Endothelial cell of umbilical vein (primary cell): ENCODE measurements at regions not wholly inside any gene's neighbourhood (a gene's known extent, or its start where the extent isn't known, plus 50 kb on each side); places are given as distances from the start of the nearest gene placed in this dataset.

Source experiments
- BruUV-seq: library from RNA; stranded (reverse); fragments of 400-500 nt; replicated peaks from 2 replicates; lab custom pipeline; 2021; lab: Mats Ljungman, UMichigan
- CTCF ChIA-PET: fragments of 300-600, 350-600 bp; sonication (Branson Sonifier 250); formaldehyde crosslinking; loops from one replicate; lab custom pipeline; 2021; ENCODE audit warnings: antibody characterized with exemption, inconsistent platforms; lab: Charles Lee
- POLR2A ChIA-PET: fragments of 300-600, 350-600 bp; sonication (Branson Sonifier 250); formaldehyde crosslinking; loops from one replicate; lab custom pipeline; 2021; ENCODE audit warnings: antibody characterized with exemption, inconsistent platforms; lab: Charles Lee
- DNase-seq: peaks from one replicate; pipeline ENCODE4 v3.0.0-alpha.2; 2011; ENCODE audit warnings: low read depth, low spot score
- FAIRE-seq: peaks from 2 replicates; lab custom pipeline; 2011; peaks lifted over from hg19 to GRCh38; lab: Jason Lieb, UNC
- H2AFZ ChIP-seq: 2 replicates; pipeline ENCODE4 v1.6.0; 2012; ENCODE audit warnings: low read depth, low read length, control low read depth, inconsistent platforms
- H3K27ac ChIP-seq: 2 replicates; pipeline ENCODE4 v1.5.1; 2011; ENCODE audit warnings: low read depth, mild to moderate bottlenecking, control low read depth, low read length, moderate library complexity; ENCODE audit not compliant: insufficient read depth
- H3K27me3 ChIP-seq, 2 experiments: 2 replicates each; pipeline versions ENCODE4 v1.6.0 to v1.6.1; 2011; ENCODE audit warnings: low read length in 2 of 2, mixed read lengths in 1 of 2; ENCODE audit not compliant: control insufficient read depth in 2 of 2, insufficient read depth in 2 of 2
- H3K36me3 ChIP-seq, 2 experiments: 2 replicates in 1 of 2; 3 replicates in 1 of 2; pipeline ENCODE4 v1.5.1; 2011; ENCODE audit warnings: low read length in 2 of 2, mild to moderate bottlenecking in 1 of 2, moderate library complexity in 1 of 2; ENCODE audit not compliant: control insufficient read depth in 2 of 2, insufficient read depth in 2 of 2; ENCODE audit errors: extremely low read depth in 1 of 2
- H3K4me1 ChIP-seq: 3 replicates; pipeline ENCODE4 v1.5.1; 2011; ENCODE audit warnings: mild to moderate bottlenecking, low read length; ENCODE audit not compliant: control insufficient read depth, insufficient read depth; ENCODE audit errors: extremely low read depth
- H3K4me2 ChIP-seq: 2 replicates; pipeline ENCODE4 v1.6.1; 2011; ENCODE audit warnings: low read length, control low read depth, mixed read lengths; ENCODE audit not compliant: insufficient read depth
- H3K4me3 ChIP-seq, 3 experiments: fragments of 200-600 bp in 1 of 3; sonication (generic), shearing (Covaris generic) in 1 of 3; replicated peaks in 1 of 3; 2 replicates each; pipeline ENCODE4 v1.5.1; 2011 to 2016; ENCODE audit warnings: control low read depth in 3 of 3, low read length in 3 of 3, mild to moderate bottlenecking in 2 of 3, inconsistent platforms in 1 of 3, low read depth in 1 of 3, moderate library complexity in 1 of 3; ENCODE audit not compliant: insufficient read depth in 1 of 3
- H3K79me2 ChIP-seq: 2 replicates; pipeline ENCODE4 v1.6.0; 2012; ENCODE audit warnings: low read length, inconsistent platforms; ENCODE audit not compliant: control insufficient read depth, insufficient read depth
- H3K9ac ChIP-seq: replicated peaks from 2 replicates; pipeline ENCODE3; 2011; ENCODE audit warnings: low read length, control low read depth; ENCODE audit not compliant: insufficient read depth; ENCODE audit errors: extremely low read depth
- H3K9me1 ChIP-seq: replicated peaks from 3 replicates; pipeline ENCODE4 v1.6.0; 2011; ENCODE audit warnings: mild to moderate bottlenecking, low read length; ENCODE audit not compliant: control insufficient read depth, insufficient read depth; ENCODE audit errors: extremely low read depth
- H3K9me3 ChIP-seq: replicated peaks from 2 replicates; pipeline ENCODE4 v1.5.1; 2012; ENCODE audit warnings: low read length, inconsistent platforms; ENCODE audit not compliant: control insufficient read depth, insufficient read depth
- H4K20me1 ChIP-seq: replicated peaks from 2 replicates; pipeline ENCODE3; 2011; ENCODE audit warnings: mild to moderate bottlenecking, low read length; ENCODE audit not compliant: control insufficient read depth, insufficient read depth; ENCODE audit errors: extremely low read depth
- EZH2 ChIP-seq: IDR thresholded peaks from 2 replicates; pipeline ENCODE4 v1.6.1; 2012; ENCODE audit warnings: borderline replicate concordance, low read depth, mild to moderate bottlenecking, moderate library complexity, low read length, inconsistent platforms; ENCODE audit not compliant: severe bottlenecking
- FOS ChIP-seq: IDR thresholded peaks from 2 replicates; pipeline ENCODE4 v1.6.1; 2011; ENCODE audit warnings: mild to moderate bottlenecking, low read length, moderate library complexity, borderline replicate concordance; ENCODE audit not compliant: insufficient read depth
- GATA2 ChIP-seq: IDR thresholded peaks from 2 replicates; pipeline ENCODE4 v1.7.0; 2011; ENCODE audit warnings: low read depth, mild to moderate bottlenecking, moderate library complexity, mixed read lengths, low read length; ENCODE audit not compliant: insufficient read length, insufficient read depth
- JUN ChIP-seq: IDR thresholded peaks from 2 replicates; pipeline ENCODE4 v1.6.1; 2011; ENCODE audit warnings: borderline replicate concordance, low read depth; ENCODE audit not compliant: insufficient read length, insufficient read depth
- MYC ChIP-seq: IDR thresholded peaks from one replicate; pipeline ENCODE4 v1.6.1; 2011; ENCODE audit warnings: mild to moderate bottlenecking, low read depth, low read length
- POLR2A ChIP-seq: IDR thresholded peaks from 2 replicates; pipeline ENCODE4 v1.6.1; 2012; ENCODE audit warnings: low read depth, mild to moderate bottlenecking, control low read depth, low read length
- POLR2AphosphoS5 ChIP-seq: IDR thresholded peaks from 2 replicates; pipeline ENCODE4 v1.6.1; 2012; ENCODE audit warnings: low read depth, mild to moderate bottlenecking, control low read depth, low read length, moderate library complexity; ENCODE audit not compliant: insufficient read depth
- dilution Hi-C: fragments of 300-500 bp; cut with MboI; formaldehyde crosslinking; loops from one replicate; pipeline ENCODE4 v1.15.0; 2019; ENCODE audit warnings: low sequenced_read_pairs; ENCODE audit not compliant: extremely low pct_ligation_motif_present
- intact Hi-C: fragments of 100-400 bp; cut with micrococcal nuclease; formaldehyde crosslinking; loops from one replicate; pipeline ENCODE4 v1.10.0; 2022
- TF ChIP-seq, protein P1 (sequence below): IDR thresholded peaks from 2 replicates; pipeline ENCODE4 v1.6.1; 2011; ENCODE audit not compliant: insufficient read depth, insufficient read length
- TF ChIP-seq, protein P2 (sequence below), 2 donors: IDR thresholded peaks; 1 replicate in 1 of 2; 2 replicates in 1 of 2; pipeline ENCODE4 v1.5.1; 2011; ENCODE audit warnings: low read length in 2 of 2, mild to moderate bottlenecking in 2 of 2, moderate library complexity in 2 of 2, control low read depth in 1 of 2, inconsistent platforms in 1 of 2, low read depth in 1 of 2; ENCODE audit not compliant: insufficient read depth in 1 of 2; ENCODE audit errors: extremely low read depth in 1 of 2

DNA sequence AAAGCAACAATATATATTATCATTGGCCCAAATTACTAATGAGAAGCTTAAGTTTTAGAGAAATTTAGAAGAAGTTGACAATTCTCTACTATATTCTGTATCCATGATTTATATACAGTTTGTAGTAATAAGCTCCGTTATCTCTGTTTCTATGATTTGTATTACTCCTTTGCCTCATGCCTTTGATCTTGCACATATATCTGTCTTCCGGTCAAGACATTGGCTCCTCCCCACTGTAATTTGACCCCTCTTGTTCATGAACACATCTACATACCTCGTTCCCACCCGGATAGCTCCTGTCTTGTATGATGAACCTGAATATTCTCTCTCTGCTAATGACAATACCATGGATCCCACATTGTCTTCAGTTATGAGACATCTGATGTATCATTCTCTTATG is 581.0 kb upstream of the RGS18 start:
- Histone ChIP-seq H2AFZ (no peak overlapping the region), H3K4me2 (no peak overlapping the region), H3K4me3 (no peak overlapping the region), H4K20me1 (no peaks in the 10 kb centered on the region), H3K27me3 (no peaks in the 10 kb centered on the region), H3K79me2 (no peaks in the 10 kb centered on the region), H3K36me3 (no peaks in the 10 kb centered on the region), H3K27ac (no peak overlapping the region), H3K4me1 (no peaks in the 10 kb centered on the region), H3K9me3 (no peaks in the 10 kb centered on the region), H3K9ac (no peak overlapping the region), H3K9me1 (no peaks in the 10 kb centered on the region)
- no peak for TF ChIP-seq MYC
- TF ChIP-seq, protein P1, sequence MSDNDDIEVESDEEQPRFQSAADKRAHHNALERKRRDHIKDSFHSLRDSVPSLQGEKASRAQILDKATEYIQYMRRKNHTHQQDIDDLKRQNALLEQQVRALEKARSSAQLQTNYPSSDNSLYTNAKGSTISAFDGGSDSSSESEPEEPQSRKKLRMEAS = no peak
- no peak for TF ChIP-seq GATA2
- no peak for TF ChIP-seq FOS
- no peak for TF ChIP-seq JUN
- ChIA-PET CTCF (interaction anchor here (1.3 kb wide), 1 partner anchor 10 kb away, joined by 4 read pairs; no protein-coding TSS in a partner anchor), POLR2A (no interaction called here)
- BruUV-seq = no TSS peak
- intact Hi-C loops = no loop called here
- FAIRE-seq = no peak
- dilution Hi-C loops = no loop called here
- no peak for DNase-seq

DNA sequence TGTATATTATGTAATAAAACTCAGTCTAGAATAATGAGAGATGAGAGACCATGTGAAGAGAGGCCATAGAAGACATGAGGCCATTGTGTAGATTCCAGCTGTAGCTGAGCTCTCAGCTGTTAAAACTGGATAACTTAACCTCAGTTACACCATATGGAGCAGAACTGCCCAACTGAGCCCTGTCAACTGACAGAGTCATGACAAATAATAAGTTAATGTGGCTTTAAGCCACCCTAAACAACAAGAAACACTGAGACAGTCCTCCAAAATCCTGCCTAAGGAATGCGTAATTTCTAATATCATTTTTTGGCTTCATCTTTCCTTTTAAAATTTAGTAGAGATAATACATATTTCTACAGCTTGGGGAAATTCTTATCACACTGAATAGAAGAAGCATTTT is 580.0 kb upstream of the RGS18 start:
- no peak overlapping the region for H3K4me2 ChIP-seq
- H3K27ac ChIP-seq = no peak overlapping the region
- CTCF ChIA-PET = interaction anchor here (1.3 kb wide), 1 partner anchor 11 kb away, joined by 4 read pairs; no protein-coding TSS in a partner anchor
- H3K27me3 ChIP-seq = no peaks in the 10 kb centered on the region
- H3K9me3 ChIP-seq = no peaks in the 10 kb centered on the region
- no peak overlapping the region for H3K9ac ChIP-seq
- no TSS peak for BruUV-seq
- POLR2A ChIA-PET = no interaction called here
- TF ChIP-seq EZH2 = no peak
- no peak for TF ChIP-seq POLR2A
- TF ChIP-seq POLR2AphosphoS5 = no peak
- no peak for TF ChIP-seq GATA2
- no peak for TF ChIP-seq JUN
- no peak for TF ChIP-seq FOS
- no peak for TF ChIP-seq MYC
- TF ChIP-seq, protein P1 = no peak
- TF ChIP-seq, protein P2, sequence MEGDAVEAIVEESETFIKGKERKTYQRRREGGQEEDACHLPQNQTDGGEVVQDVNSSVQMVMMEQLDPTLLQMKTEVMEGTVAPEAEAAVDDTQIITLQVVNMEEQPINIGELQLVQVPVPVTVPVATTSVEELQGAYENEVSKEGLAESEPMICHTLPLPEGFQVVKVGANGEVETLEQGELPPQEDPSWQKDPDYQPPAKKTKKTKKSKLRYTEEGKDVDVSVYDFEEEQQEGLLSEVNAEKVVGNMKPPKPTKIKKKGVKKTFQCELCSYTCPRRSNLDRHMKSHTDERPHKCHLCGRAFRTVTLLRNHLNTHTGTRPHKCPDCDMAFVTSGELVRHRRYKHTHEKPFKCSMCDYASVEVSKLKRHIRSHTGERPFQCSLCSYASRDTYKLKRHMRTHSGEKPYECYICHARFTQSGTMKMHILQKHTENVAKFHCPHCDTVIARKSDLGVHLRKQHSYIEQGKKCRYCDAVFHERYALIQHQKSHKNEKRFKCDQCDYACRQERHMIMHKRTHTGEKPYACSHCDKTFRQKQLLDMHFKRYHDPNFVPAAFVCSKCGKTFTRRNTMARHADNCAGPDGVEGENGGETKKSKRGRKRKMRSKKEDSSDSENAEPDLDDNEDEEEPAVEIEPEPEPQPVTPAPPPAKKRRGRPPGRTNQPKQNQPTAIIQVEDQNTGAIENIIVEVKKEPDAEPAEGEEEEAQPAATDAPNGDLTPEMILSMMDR (IDR thresholded peaks at IDR 0.05; ENCODE audit: extremely low read depth in 1 of 2, insufficient read depth in 1 of 2, low read depth in 1 of 2, low read length in 2 of 2) = no peak
- H3K9me1 ChIP-seq = no peaks in the 10 kb centered on the region
- dilution Hi-C loops (no loop called here), intact Hi-C loops (no loop called here)
- no peak overlapping the region for H3K4me3 ChIP-seq
- H3K4me1 ChIP-seq = no peaks in the 10 kb centered on the region
- FAIRE-seq (no peak), DNase-seq (no peak)
- no peak overlapping the region for H2AFZ ChIP-seq
- H3K79me2 ChIP-seq = no peaks in the 10 kb centered on the region
- H3K36me3 ChIP-seq = no peaks in the 10 kb centered on the region
- H4K20me1 ChIP-seq = no peaks in the 10 kb centered on the region
